ENCODE measurements at regions not wholly inside any gene's neighbourhood (a gene's known extent, or its start where the extent isn't known, plus 50 kb on each side); places are given as distances from the start of the nearest gene placed in this dataset.

GRCh38 chr7:88402529-88402928 is 95.8 kb upstream of the STEAP4 start:
- Histone ChIP-seq H3K27me3 (ENCODE audit: insufficient read depth, low read length) (no peaks in the 10 kb centered on the region), H4K5ac (ENCODE audit: insufficient read length, low read depth, low read length) (no peak overlapping the region), H3K23ac (ENCODE audit: insufficient read length, low read depth, low read length) (no peak overlapping the region), H3K18ac (ENCODE audit: insufficient read length, low read depth, low read length) (no peak overlapping the region), H3K79me2 (ENCODE audit: insufficient read depth, low read length) (no peaks in the 10 kb centered on the region), H3K9ac (ENCODE audit: extremely low read depth, insufficient read length, low read length) (no peak overlapping the region), H4K91ac (ENCODE audit: insufficient read length, low read depth, low read length) (no peak overlapping the region), H2BK5ac (ENCODE audit: insufficient read length, low read length) (no peak overlapping the region), H3K23me2 (ENCODE audit: insufficient read length, low read depth, low read length, poor library complexity, severe bottlenecking) (no peaks in the 10 kb centered on the region), H2BK12ac (ENCODE audit: insufficient read length, low read depth, low read length) (no peak overlapping the region), H2AFZ (ENCODE audit: low read length) (no peak overlapping the region), H3K56ac (ENCODE audit: insufficient read length, low read depth, low read length) (no peak overlapping the region), H3K79me1 (ENCODE audit: insufficient read depth, low read depth, low read length, poor library complexity, severe bottlenecking) (no peaks in the 10 kb centered on the region), H2BK15ac (ENCODE audit: low read depth, low read length) (no peak overlapping the region), H4K20me1 (ENCODE audit: control insufficient read depth, insufficient read depth, insufficient read length) (no peaks in the 10 kb centered on the region), H3K9me3 (ENCODE audit: control insufficient read depth, low read depth, low read length) (no peaks in the 10 kb centered on the region), H2AK5ac (ENCODE audit: insufficient read length, low read length) (no peak overlapping the region), H2BK20ac (ENCODE audit: low read depth, low read length, poor library complexity, severe bottlenecking) (no peak overlapping the region), H2BK120ac (ENCODE audit: low read depth, low read length, poor library complexity, severe bottlenecking) (no peak overlapping the region), H3K4ac (ENCODE audit: low read depth, low read length) (no peak overlapping the region), H4K8ac (replicated peaks; ENCODE audit: insufficient read length, low read depth, low read length) (no peak overlapping the region), H3K4me1 (ENCODE audit: insufficient read depth, low read length) (no peaks in the 10 kb centered on the region), H3T11ph (ENCODE audit: low read length) (no peak overlapping the region), H3K14ac (ENCODE audit: insufficient read depth, low read length) (no peak overlapping the region), H3K4me2 (ENCODE audit: insufficient read depth, insufficient read length, low read length) (no peak overlapping the region), H3K27ac (ENCODE audit: insufficient read length, low read depth, low read length) (no peak overlapping the region)
- Mint-ChIP-seq H3K4me1 (peaks cover 6% of the 10 kb centered on the region in 2 experiments), H3K27me3 (ENCODE audit: low read depth) (no peaks in the 10 kb centered on the region; the same call in 1 of the 2 replicates), H3K36me3 (ENCODE audit: insufficient read depth in 1 of 3, low read depth in 3 of 3) (no peaks in the 10 kb centered on the region; a peak in 1 of 7 replicates), H3K27ac (no peak overlapping the region), H3K4me3 (no peak overlapping the region), H3K9me3 (0 out of 5 replicates have a peak, but pooled peaks cover 0 to 2% of the 10 kb centered on the region in 2 experiments)
- DNase-seq = no peak
- no CpG with 5 or more reads among the region's 5 CpGs for WGBS (ENCODE audit: extremely low coverage, insufficient read length, low lambda C conversion rate)
- no peak for TF ChIP-seq CTCF (conservative IDR thresholded peaks at IDR 0.05)
